Ovary (tissue), 7 donors: ENCODE measurements at regions not wholly inside any gene's neighbourhood (a gene's known extent, or its start where the extent isn't known, plus 50 kb on each side); places are given as distances from the start of the nearest gene placed in this dataset.

Experiments used
- DNase-seq, 5 donors: peaks; one replicate each; pipeline ENCODE4 v3.0.0-alpha.2; 2019 to 2020
- H3K27ac ChIP-seq, 2 donors: fragments of 200-600 bp; one replicate each; pipeline versions ENCODE4 v1.5.1 to v1.8.0; 2019 to 2022
- H3K27me3 ChIP-seq: fragments of 200-600 bp; one replicate; pipeline ENCODE4 v1.8.0; 2022
- H3K36me3 ChIP-seq: fragments of 200-600 bp; sonication (generic); one replicate; pipeline ENCODE4 v1.5.1; 2019
- H3K4me1 ChIP-seq: one replicate; pipeline ENCODE4 v1.8.1; 2013; ENCODE audit warnings: mild to moderate bottlenecking, moderate library complexity; ENCODE audit not compliant: insufficient read depth
- H3K4me3 ChIP-seq: fragments of 200-600 bp; sonication (generic); one replicate; pipeline ENCODE4 v1.5.1; 2017
- H3K9me3 ChIP-seq, 2 donors: fragments of 200-600 bp in 1 of 2; sonication (generic) in 1 of 2; one replicate each; pipeline versions ENCODE4 v1.5.1 to v1.8.1; 2013 to 2019; ENCODE audit warnings: mild to moderate bottlenecking in 1 of 2, moderate library complexity in 1 of 2
- EP300 ChIP-seq: sonication (generic); formaldehyde crosslinking; IDR thresholded peaks from one replicate; pipeline ENCODE4 v1.6.1; 2017; ENCODE audit warnings: antibody characterized with exemption
- POLR2A ChIP-seq: fragments of 450-650 bp; IDR thresholded peaks from one replicate; pipeline ENCODE4 v1.6.1; 2017; ENCODE audit warnings: antibody characterized with exemption, mild to moderate bottlenecking, moderate library complexity
- WGBS, 3 donors: extraction: QIAGEN DNeasy Blood & Tissue Kit in 1 of 3; methylation state at CpG; one replicate each; pipeline versions ENCODE4 v1.1.5 to v1.1.7; 2013 to 2017; 5-methylcytosine and 5-hydroxymethylcytosine counted together
- intact Hi-C, 4 donors: fragments of 100-400 bp; cut with DNase I; formaldehyde crosslinking; loops; one replicate each; pipeline versions ENCODE4 v1.11.0 to v1.15.1; 2022 to 2023
- TF ChIP-seq, protein P1 (sequence below), 3 donors: fragments of 450-650 bp in 2 of 3; fragments of 200-600 bp in 1 of 3; IDR thresholded peaks; one replicate each; pipeline versions ENCODE4 v1.5.1 to v1.8.0; 2016 to 2022; ENCODE audit warnings: antibody characterized with exemption in 3 of 3, mild to moderate bottlenecking in 1 of 3
- donor health status: DM: no; HTN: no; CAD: no; lungs with moderate emphysema.
- donor health status: DM: no; HTN: no; CAD: no.
- donor health status: Bipolar disorder and iron deficiency.
- donor health status: DM: no; HTN: no; CAD: no.
- donor health status: DM: yes; HTN: yes; CAD: no.

DNA sequence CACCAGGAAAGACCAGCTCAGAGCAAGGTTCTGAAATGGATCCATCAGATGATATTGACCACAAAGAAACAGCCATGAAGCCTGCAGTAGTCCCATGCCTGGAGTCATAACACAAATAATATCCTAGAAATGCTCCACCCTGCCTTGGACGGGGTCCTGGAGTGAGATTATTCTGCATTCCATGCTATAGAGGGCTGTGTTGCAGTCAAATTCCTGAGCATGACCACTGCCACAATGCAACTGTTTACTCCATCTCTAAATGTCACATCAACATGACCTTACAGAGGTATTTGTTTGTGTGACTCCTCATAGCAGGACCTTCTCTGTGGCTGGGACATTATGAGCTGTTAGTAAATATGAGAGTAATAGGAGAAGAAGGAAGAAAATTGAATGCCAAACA, 257.5 kb upstream of the TCF21 start:
- Histone ChIP-seq H3K27ac (no peak overlapping the region), H3K4me3 (no peak overlapping the region), H3K27me3 (no peaks in the 10 kb centered on the region), H3K9me3 (no peaks in the 10 kb centered on the region), H3K4me1 (peaks cover 3% of the 10 kb centered on the region), H3K36me3 (no peaks in the 10 kb centered on the region)
- no peak for TF ChIP-seq POLR2A
- TF ChIP-seq, protein P1, sequence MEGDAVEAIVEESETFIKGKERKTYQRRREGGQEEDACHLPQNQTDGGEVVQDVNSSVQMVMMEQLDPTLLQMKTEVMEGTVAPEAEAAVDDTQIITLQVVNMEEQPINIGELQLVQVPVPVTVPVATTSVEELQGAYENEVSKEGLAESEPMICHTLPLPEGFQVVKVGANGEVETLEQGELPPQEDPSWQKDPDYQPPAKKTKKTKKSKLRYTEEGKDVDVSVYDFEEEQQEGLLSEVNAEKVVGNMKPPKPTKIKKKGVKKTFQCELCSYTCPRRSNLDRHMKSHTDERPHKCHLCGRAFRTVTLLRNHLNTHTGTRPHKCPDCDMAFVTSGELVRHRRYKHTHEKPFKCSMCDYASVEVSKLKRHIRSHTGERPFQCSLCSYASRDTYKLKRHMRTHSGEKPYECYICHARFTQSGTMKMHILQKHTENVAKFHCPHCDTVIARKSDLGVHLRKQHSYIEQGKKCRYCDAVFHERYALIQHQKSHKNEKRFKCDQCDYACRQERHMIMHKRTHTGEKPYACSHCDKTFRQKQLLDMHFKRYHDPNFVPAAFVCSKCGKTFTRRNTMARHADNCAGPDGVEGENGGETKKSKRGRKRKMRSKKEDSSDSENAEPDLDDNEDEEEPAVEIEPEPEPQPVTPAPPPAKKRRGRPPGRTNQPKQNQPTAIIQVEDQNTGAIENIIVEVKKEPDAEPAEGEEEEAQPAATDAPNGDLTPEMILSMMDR (IDR thresholded peaks at IDR 0.05), result no peak
- TF ChIP-seq EP300, result no peak
- DNase-seq, result no peak
- WGBS, 3 donors, result 6 to 30% (median 29%) methylated on average over 1 of the region's 1 CpG
- intact Hi-C loops, result loop anchor here in 1 of 4 donors (10.0 kb wide), 1 partner anchor 47 kb away; no protein-coding TSS in a partner anchor

DNA sequence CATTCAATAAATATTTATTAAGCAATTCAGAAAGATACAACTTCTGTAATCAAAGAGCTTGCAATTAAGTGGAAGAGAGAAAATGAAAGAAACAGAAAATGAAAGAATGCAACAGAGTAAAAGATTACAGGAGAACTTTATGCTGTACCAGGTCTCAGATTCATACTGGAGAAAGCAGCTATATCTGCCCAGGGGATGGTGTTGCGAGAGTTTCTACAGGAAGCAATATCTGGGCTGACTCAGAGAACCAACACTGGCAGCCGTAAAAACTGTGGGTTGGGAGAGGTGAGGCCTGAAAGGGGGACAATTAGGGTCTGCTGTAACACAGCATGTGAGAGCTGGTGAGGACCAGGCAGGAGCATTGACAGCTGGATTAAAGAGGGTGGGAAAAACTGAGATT, 256.7 kb upstream of the TCF21 start:
- no peaks in the 10 kb centered on the region for H3K36me3 ChIP-seq
- intact Hi-C loops, result loop anchor here in 1 of 4 donors (10.0 kb wide), 1 partner anchor 47 kb away; no protein-coding TSS in a partner anchor
- no peak overlapping the region for H3K4me3 ChIP-seq
- H3K27ac ChIP-seq, result no peak overlapping the region
- peaks cover 5% of the 10 kb centered on the region for H3K4me1 ChIP-seq
- 53 to 79% (median 72%) methylated on average over 2 of the region's 2 CpGs for WGBS, 3 donors
- no peaks in the 10 kb centered on the region for H3K9me3 ChIP-seq
- no peaks in the 10 kb centered on the region for H3K27me3 ChIP-seq
- TF ChIP-seq, protein P1 (IDR thresholded peaks at IDR 0.05), result no peak
- TF ChIP-seq POLR2A (no peak), EP300 (no peak)
- no peak for DNase-seq

GRCh38 chr6:133632906-133633305, 256.0 kb upstream of the TCF21 start:
- Histone ChIP-seq H3K4me3 (no peak overlapping the region), H3K36me3 (no peaks in the 10 kb centered on the region), H3K9me3 (no peaks in the 10 kb centered on the region), H3K27me3 (no peaks in the 10 kb centered on the region), H3K4me1 (peaks cover 6% of the 10 kb centered on the region), H3K27ac (no peak overlapping the region)
- DNase-seq, result no peak
- TF ChIP-seq, protein P1 (IDR thresholded peaks at IDR 0.05), result no peak
- TF ChIP-seq EP300 (no peak), POLR2A (no peak)
- 92 to 97% (median 95%) methylated on average over 2 of the region's 2 CpGs for WGBS, 3 donors
- intact Hi-C loops, result loop anchor here in 1 of 4 donors (10.0 kb wide), 1 partner anchor 48 kb away; no protein-coding TSS in a partner anchor

GRCh38 chr6:133634474-133634873, 254.4 kb upstream of the TCF21 start:
- Histone ChIP-seq H3K27ac (no peak overlapping the region), H3K4me3 (no peak overlapping the region), H3K4me1 (peaks cover 9% of the 10 kb centered on the region), H3K27me3 (no peaks in the 10 kb centered on the region), H3K36me3 (no peaks in the 10 kb centered on the region), H3K9me3 (no peaks in the 10 kb centered on the region)
- intact Hi-C loops, result loop anchor here in 1 of 4 donors (10.0 kb wide), 1 partner anchor 50 kb away; no protein-coding TSS in a partner anchor
- WGBS, 3 donors, result 86 to 94% (median 89%) methylated on average over 3 of the region's 3 CpGs
- DNase-seq, result no peak
- TF ChIP-seq EP300 (no peak), POLR2A (no peak)
- TF ChIP-seq, protein P1 (IDR thresholded peaks at IDR 0.05), result no peak
